ENCODE measurements at regions not wholly inside any gene's neighbourhood (a gene's known extent, or its start where the extent isn't known, plus 50 kb on each side); places are given as distances from the start of the nearest gene placed in this dataset.
A peak's percentile ranks its signal among the peaks of the same experiment; 100 is the strongest.
"Not testable (repeated sequence)": the region's sequence is repeated elsewhere in the genome, so short reads cannot be mapped to it uniquely, and the experiment has no call there.

- DNase-seq: no peak
Measured at GRCh38 chr6:11320914-11321597, 88.6 kb upstream of the NEDD9 start.

- DNase-seq: no peak
Measured at GRCh38 chr6:11318835-11319813, 86.7 kb upstream of the NEDD9 start.

GRCh38 chr6:11317885-11318771 lies 85.7 kb upstream of the NEDD9 start:
- DNase-seq: peak; percentile 61

- no peak for DNase-seq
Measured at GRCh38 chr6:11315743-11316437, 83.4 kb upstream of the NEDD9 start.

GRCh38 chr6:11313207-11313606 lies 80.7 kb upstream of the NEDD9 start:
- no peak for DNase-seq

- DNase-seq: no peak
Measured at GRCh38 chr6:11311970-11312369, 79.5 kb upstream of the NEDD9 start.

- DNase-seq: no peak
Measured at GRCh38 chr6:11309947-11310665, 77.6 kb upstream of the NEDD9 start.

- DNase-seq: no peak
Measured at GRCh38 chr6:11307226-11307625, 74.8 kb upstream of the NEDD9 start.

- DNase-seq: no peak
Measured at GRCh38 chr6:11304946-11305345, 72.5 kb upstream of the NEDD9 start.

- not testable (repeated sequence) for DNase-seq
Measured at GRCh38 chr6:11299876-11300428, 67.5 kb upstream of the NEDD9 start.

- not testable (repeated sequence) for DNase-seq
Measured at GRCh38 chr6:11299421-11299784, 66.9 kb upstream of the NEDD9 start.

- no peak for DNase-seq
Measured at GRCh38 chr6:11298651-11299420, 66.4 kb upstream of the NEDD9 start.

GRCh38 chr6:11297376-11297729 lies 64.9 kb upstream of the NEDD9 start:
- no peak for DNase-seq

- DNase-seq: no peak
Measured at GRCh38 chr6:11296449-11297375, 64.2 kb upstream of the NEDD9 start.

- DNase-seq: no peak
Measured at GRCh38 chr6:11295969-11296368, 63.5 kb upstream of the NEDD9 start.

- DNase-seq: no peak
Measured at GRCh38 chr6:11294228-11294627, 61.8 kb upstream of the NEDD9 start.

- DNase-seq: no peak
Measured at GRCh38 chr6:11292594-11293236, 60.2 kb upstream of the NEDD9 start.

GRCh38 chr6:11292091-11292490 lies 59.6 kb upstream of the NEDD9 start:
- no peak for DNase-seq

- no peak for DNase-seq
Measured at GRCh38 chr6:11291582-11291981, 59.1 kb upstream of the NEDD9 start.

Measured in NK-92 treated with Interleukin-12 subunit alpha and Interleukin-12 subunit beta, amount 100 ng/mL, for 24 hours (cell line).